Activated naive CD4-positive, alpha-beta T cell treated with anti-CD3 and anti-CD28 coated beads for 36 hours (primary cell): ENCODE measurements at regions not wholly inside any gene's neighbourhood (a gene's known extent, or its start where the extent isn't known, plus 50 kb on each side); places are given as distances from the start of the nearest gene placed in this dataset.

Source experiments
- CTCF ChIA-PET: fragments of 350-600 bp; sonication (Branson Sonifier 250); formaldehyde crosslinking; loops from one replicate; lab custom pipeline; 2021; ENCODE audit warnings: antibody characterized with exemption; lab: Charles Lee
- DNase-seq: peaks from one replicate; pipeline ENCODE4 v3.0.0-alpha.2; 2020
- H3K27ac Mint-ChIP-seq: one replicate; pipeline ENCODE4 v1.8.0; 2021; ENCODE audit warnings: mild to moderate bottlenecking, mixed read lengths
- H3K27me3 Mint-ChIP-seq: one replicate; pipeline ENCODE4 v1.8.0; 2021; ENCODE audit warnings: low read depth, mixed read lengths
- H3K36me3 Mint-ChIP-seq: one replicate; pipeline ENCODE4 v1.8.0; 2021; ENCODE audit warnings: low read depth, mixed read lengths
- H3K4me1 Mint-ChIP-seq: one replicate; pipeline ENCODE4 v1.8.0; 2021; ENCODE audit warnings: low read depth, mixed read lengths
- H3K4me3 Mint-ChIP-seq: one replicate; pipeline ENCODE4 v1.8.0; 2021; ENCODE audit warnings: mild to moderate bottlenecking, moderate library complexity, mixed read lengths
- H3K9me3 Mint-ChIP-seq: one replicate; pipeline ENCODE4 v1.8.0; 2021; ENCODE audit warnings: mixed read lengths
- intact Hi-C: fragments of 100-400 bp; cut with micrococcal nuclease; formaldehyde crosslinking; loops from one replicate; pipeline ENCODE4 v1.15.1; 2023

GRCh38 chr15:69854521-69855181 is 243.1 kb downstream of the TLE3 start:
- peaks cover 14% of the 10 kb centered on the region for H3K4me1 Mint-ChIP-seq
- H3K36me3 Mint-ChIP-seq = no peaks in the 10 kb centered on the region
- H3K9me3 Mint-ChIP-seq = no peaks in the 10 kb centered on the region
- H3K27me3 Mint-ChIP-seq = no peaks in the 10 kb centered on the region
- CTCF ChIA-PET = interaction anchor here (0.7 kb wide), 1 partner anchor 19 kb away, joined by 3 read pairs; no protein-coding TSS in a partner anchor
- no peak for DNase-seq
- intact Hi-C loops = no loop called here
- H3K4me3 Mint-ChIP-seq = no peak overlapping the region
- no peak overlapping the region for H3K27ac Mint-ChIP-seq

GRCh38 chr15:69855258-69856000 is 242.3 kb downstream of the TLE3 start:
- no peak overlapping the region for H3K4me3 Mint-ChIP-seq
- H3K9me3 Mint-ChIP-seq = no peaks in the 10 kb centered on the region
- no peak overlapping the region for H3K27ac Mint-ChIP-seq
- no peak for DNase-seq
- CTCF ChIA-PET = no interaction called here
- no peaks in the 10 kb centered on the region for H3K27me3 Mint-ChIP-seq
- peaks cover 14% of the 10 kb centered on the region for H3K4me1 Mint-ChIP-seq
- intact Hi-C loops = no loop called here
- no peaks in the 10 kb centered on the region for H3K36me3 Mint-ChIP-seq

GRCh38 chr15:69857250-69857649 is 240.5 kb downstream of the TLE3 start:
- H3K4me1 Mint-ChIP-seq = peaks cover 20% of the 10 kb centered on the region
- no peaks in the 10 kb centered on the region for H3K36me3 Mint-ChIP-seq
- H3K9me3 Mint-ChIP-seq = no peaks in the 10 kb centered on the region

GRCh38 chr15:69857686-69858391 is 239.9 kb downstream of the TLE3 start:
- no peaks in the 10 kb centered on the region for H3K36me3 Mint-ChIP-seq
- H3K27ac Mint-ChIP-seq = no peak overlapping the region
- intact Hi-C loops = no loop called here
- H3K4me1 Mint-ChIP-seq = peaks cover 20% of the 10 kb centered on the region
- no peaks in the 10 kb centered on the region for H3K27me3 Mint-ChIP-seq
- H3K9me3 Mint-ChIP-seq = no peaks in the 10 kb centered on the region
- peak; percentile 18 for DNase-seq
- CTCF ChIA-PET = interaction anchor here (0.5 kb wide), 2 partner anchors 326 to 836 kb away, joined by 3 read pairs; no protein-coding TSS in a partner anchor
- no peak overlapping the region for H3K4me3 Mint-ChIP-seq

More at GRCh38 chr15:69857250-69857649, 240.5 kb downstream of the TLE3 start:
- no peak overlapping the region for H3K27ac Mint-ChIP-seq
- H3K4me3 Mint-ChIP-seq = no peak overlapping the region
- CTCF ChIA-PET = no interaction called here
- DNase-seq = no peak
- H3K27me3 Mint-ChIP-seq = no peaks in the 10 kb centered on the region
- intact Hi-C loops = no loop called here

GRCh38 chr15:69858456-69858855 is 239.3 kb downstream of the TLE3 start:
- H3K36me3 Mint-ChIP-seq = no peaks in the 10 kb centered on the region
- no peak for DNase-seq
- intact Hi-C loops = no loop called here

GRCh38 chr15:69859866-69860265 is 237.9 kb downstream of the TLE3 start:
- H3K9me3 Mint-ChIP-seq = no peaks in the 10 kb centered on the region
- no peaks in the 10 kb centered on the region for H3K36me3 Mint-ChIP-seq
- H3K4me3 Mint-ChIP-seq = no peak overlapping the region
- H3K27ac Mint-ChIP-seq = no peak overlapping the region
- no peaks in the 10 kb centered on the region for H3K27me3 Mint-ChIP-seq
- peaks cover 20% of the 10 kb centered on the region for H3K4me1 Mint-ChIP-seq
- intact Hi-C loops = no loop called here
- DNase-seq = no peak
- CTCF ChIA-PET = interaction anchor here (0.6 kb wide), 2 partner anchors 19 to 109 kb away, joined by 3 to 5 read pairs; no protein-coding TSS in a partner anchor

More at GRCh38 chr15:69858456-69858855, 239.3 kb downstream of the TLE3 start:
- Mint-ChIP-seq H3K9me3 (no peaks in the 10 kb centered on the region), H3K4me3 (no peak overlapping the region), H3K27ac (no peak overlapping the region), H3K27me3 (no peaks in the 10 kb centered on the region), H3K4me1 (peaks cover 20% of the 10 kb centered on the region)
- CTCF ChIA-PET = interaction anchor here (0.5 kb wide), 2 partner anchors 325 to 836 kb away, joined by 3 read pairs; no protein-coding TSS in a partner anchor

- Mint-ChIP-seq H3K27ac (no peak overlapping the region), H3K36me3 (no peaks in the 10 kb centered on the region), H3K9me3 (no peaks in the 10 kb centered on the region), H3K4me1 (peaks cover 20% of the 10 kb centered on the region), H3K27me3 (no peaks in the 10 kb centered on the region), H3K4me3 (no peak overlapping the region)
- DNase-seq = no peak
- CTCF ChIA-PET = interaction anchor here (0.5 to 0.6 kb wide), 3 partner anchors 19 to 228 kb away, joined by 3 to 5 read pairs (median 5); no protein-coding TSS in a partner anchor
- intact Hi-C loops = no loop called here
Observed at GRCh38 chr15:69860321-69860720, 237.4 kb downstream of the TLE3 start.

- intact Hi-C loops = no loop called here
- H3K4me1 Mint-ChIP-seq = peaks cover 20% of the 10 kb centered on the region
- H3K4me3 Mint-ChIP-seq = no peak overlapping the region
- H3K27me3 Mint-ChIP-seq = no peaks in the 10 kb centered on the region
- no peak overlapping the region for H3K27ac Mint-ChIP-seq
- H3K36me3 Mint-ChIP-seq = no peaks in the 10 kb centered on the region
- H3K9me3 Mint-ChIP-seq = no peaks in the 10 kb centered on the region
- CTCF ChIA-PET = interaction anchor here (0.5 to 0.6 kb wide), 2 partner anchors 16 to 227 kb away, joined by 3 to 5 read pairs; no protein-coding TSS in a partner anchor
- no peak for DNase-seq
Observed at GRCh38 chr15:69860921-69861320, 236.8 kb downstream of the TLE3 start.

GRCh38 chr15:69861331-69862171 is 236.2 kb downstream of the TLE3 start:
- CTCF ChIA-PET = interaction anchor here (0.6 kb wide), 1 partner anchor 16 kb away, joined by 3 read pairs; no protein-coding TSS in a partner anchor
- Mint-ChIP-seq H3K9me3 (no peaks in the 10 kb centered on the region), H3K27ac (no peak overlapping the region), H3K4me3 (no peak overlapping the region), H3K36me3 (no peaks in the 10 kb centered on the region), H3K27me3 (no peaks in the 10 kb centered on the region), H3K4me1 (peaks cover 20% of the 10 kb centered on the region)
- no peak for DNase-seq
- intact Hi-C loops = no loop called here

- intact Hi-C loops = no loop called here
- Mint-ChIP-seq H3K36me3 (no peaks in the 10 kb centered on the region), H3K4me1 (peaks cover 16% of the 10 kb centered on the region)
Observed at GRCh38 chr15:69862540-69862939, 235.2 kb downstream of the TLE3 start.

GRCh38 chr15:69863446-69863845 is 234.3 kb downstream of the TLE3 start:
- no peak overlapping the region for H3K4me3 Mint-ChIP-seq
- H3K9me3 Mint-ChIP-seq = no peaks in the 10 kb centered on the region
- no peaks in the 10 kb centered on the region for H3K36me3 Mint-ChIP-seq
- CTCF ChIA-PET = interaction anchor here (0.6 kb wide), 1 partner anchor 15 kb away, joined by 3 read pairs; no protein-coding TSS in a partner anchor
- no peak overlapping the region for H3K27ac Mint-ChIP-seq
- H3K27me3 Mint-ChIP-seq = no peaks in the 10 kb centered on the region
- no peak for DNase-seq
- peaks cover 9% of the 10 kb centered on the region for H3K4me1 Mint-ChIP-seq
- intact Hi-C loops = no loop called here

More at GRCh38 chr15:69862540-69862939, 235.2 kb downstream of the TLE3 start:
- CTCF ChIA-PET = no interaction called here
- H3K27me3 Mint-ChIP-seq = no peaks in the 10 kb centered on the region
- H3K27ac Mint-ChIP-seq = no peak overlapping the region
- DNase-seq = no peak
- H3K4me3 Mint-ChIP-seq = no peak overlapping the region
- no peaks in the 10 kb centered on the region for H3K9me3 Mint-ChIP-seq
